ENCODE measurements at regions not wholly inside any gene's neighbourhood (a gene's known extent, or its start where the extent isn't known, plus 50 kb on each side); places are given as distances from the start of the nearest gene placed in this dataset.

DNA sequence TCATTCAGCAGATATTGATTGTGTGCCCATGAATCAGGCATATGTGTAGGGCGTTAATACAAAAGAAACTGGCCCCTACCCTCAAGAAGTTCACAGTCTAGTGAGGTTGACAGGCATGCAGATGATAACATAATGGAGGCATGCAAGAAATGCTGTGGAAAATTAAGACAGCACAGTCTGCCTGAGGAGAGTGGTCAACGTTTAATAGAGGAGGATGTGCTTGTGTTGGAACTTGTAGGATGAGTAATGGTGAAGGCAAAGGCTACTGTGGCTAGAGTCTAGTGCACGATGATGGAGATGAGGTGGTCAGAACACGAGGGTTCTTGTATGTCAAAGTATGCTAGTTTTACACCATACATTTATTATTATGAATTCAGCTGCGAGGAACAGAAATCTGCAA lies 295.7 kb downstream of the SOX2 start:
- TF ChIP-seq, protein P1, sequence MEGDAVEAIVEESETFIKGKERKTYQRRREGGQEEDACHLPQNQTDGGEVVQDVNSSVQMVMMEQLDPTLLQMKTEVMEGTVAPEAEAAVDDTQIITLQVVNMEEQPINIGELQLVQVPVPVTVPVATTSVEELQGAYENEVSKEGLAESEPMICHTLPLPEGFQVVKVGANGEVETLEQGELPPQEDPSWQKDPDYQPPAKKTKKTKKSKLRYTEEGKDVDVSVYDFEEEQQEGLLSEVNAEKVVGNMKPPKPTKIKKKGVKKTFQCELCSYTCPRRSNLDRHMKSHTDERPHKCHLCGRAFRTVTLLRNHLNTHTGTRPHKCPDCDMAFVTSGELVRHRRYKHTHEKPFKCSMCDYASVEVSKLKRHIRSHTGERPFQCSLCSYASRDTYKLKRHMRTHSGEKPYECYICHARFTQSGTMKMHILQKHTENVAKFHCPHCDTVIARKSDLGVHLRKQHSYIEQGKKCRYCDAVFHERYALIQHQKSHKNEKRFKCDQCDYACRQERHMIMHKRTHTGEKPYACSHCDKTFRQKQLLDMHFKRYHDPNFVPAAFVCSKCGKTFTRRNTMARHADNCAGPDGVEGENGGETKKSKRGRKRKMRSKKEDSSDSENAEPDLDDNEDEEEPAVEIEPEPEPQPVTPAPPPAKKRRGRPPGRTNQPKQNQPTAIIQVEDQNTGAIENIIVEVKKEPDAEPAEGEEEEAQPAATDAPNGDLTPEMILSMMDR (IDR thresholded peaks at IDR 0.05): no peak
- TF ChIP-seq POLR2A (IDR thresholded peaks at IDR 0.05): no peak

Data from vagina (tissue), 2 donors.